Neuronal stem cell (in vitro differentiated cells): ENCODE measurements at regions not wholly inside any gene's neighbourhood (a gene's known extent, or its start where the extent isn't known, plus 50 kb on each side); places are given as distances from the start of the nearest gene placed in this dataset.

ENCODE experiments used
- DNase-seq: peaks from one replicate; pipeline ENCODE4 v3.0.0-alpha.2; 2013; ENCODE audit warnings: low spot score
- H2AFZ ChIP-seq: one replicate; pipeline ENCODE4 v1.6.1; 2013; ENCODE audit warnings: mild to moderate bottlenecking, low read length, inconsistent platforms
- H2AK5ac ChIP-seq: 2 replicates; pipeline ENCODE4 v1.6.1; 2013; ENCODE audit warnings: low read depth, mild to moderate bottlenecking, inconsistent platforms, low read length, moderate library complexity, mixed read lengths
- H2BK120ac ChIP-seq: 2 replicates; pipeline ENCODE4 v1.6.1; 2013; ENCODE audit warnings: low read depth, mild to moderate bottlenecking, inconsistent platforms, low read length, moderate library complexity, mixed read lengths
- H2BK12ac ChIP-seq: one replicate; pipeline ENCODE4 v1.6.1; 2013; ENCODE audit warnings: low read length, inconsistent platforms
- H2BK15ac ChIP-seq: 2 replicates; pipeline ENCODE4 v1.6.1; 2013; ENCODE audit warnings: mild to moderate bottlenecking, low read length, inconsistent platforms, mixed read lengths
- H2BK5ac ChIP-seq: one replicate; pipeline ENCODE4 v1.6.1; 2013; ENCODE audit warnings: inconsistent platforms, mild to moderate bottlenecking, low read length, moderate library complexity
- H3K14ac ChIP-seq: one replicate; pipeline ENCODE4 v1.6.1; 2013; ENCODE audit warnings: low read length, inconsistent platforms
- H3K18ac ChIP-seq: 2 replicates; pipeline ENCODE4 v1.6.1; 2013; ENCODE audit warnings: low read length, inconsistent platforms
- H3K23ac ChIP-seq: 2 replicates; pipeline ENCODE4 v1.6.1; 2013; ENCODE audit warnings: low read depth, mild to moderate bottlenecking, mixed read lengths, low read length, inconsistent platforms; ENCODE audit not compliant: poor library complexity
- H3K27ac ChIP-seq: replicated peaks from 3 replicates; pipeline ENCODE4 v1.5.1; 2013; ENCODE audit warnings: low read length, inconsistent platforms
- H3K27me3 ChIP-seq, 3 experiments: 2 replicates each; pipeline ENCODE4 v1.6.1; 2013; ENCODE audit warnings: low read length in 3 of 3, mild to moderate bottlenecking in 2 of 3, inconsistent platforms in 1 of 3, low read depth in 1 of 3, mixed read lengths in 1 of 3, moderate library complexity in 1 of 3; ENCODE audit not compliant: control insufficient read depth in 3 of 3, insufficient read depth in 3 of 3
- H3K36me3 ChIP-seq, 2 donors: replicated peaks in 1 of 2; 2 replicates each; pipeline ENCODE4 v1.6.1; 2013; ENCODE audit warnings: low read length in 2 of 2; ENCODE audit not compliant: control insufficient read depth in 2 of 2, insufficient read depth in 2 of 2
- H3K4ac ChIP-seq: 2 replicates; pipeline ENCODE4 v1.6.1; 2013; ENCODE audit warnings: inconsistent platforms, mild to moderate bottlenecking, low read length, moderate library complexity
- H3K4me1 ChIP-seq, 2 donors: 1 replicate in 1 of 2; 2 replicates in 1 of 2; pipeline ENCODE4 v1.6.1; 2013; ENCODE audit warnings: low read length in 2 of 2, low read depth in 1 of 2; ENCODE audit not compliant: control insufficient read depth in 2 of 2, insufficient read depth in 1 of 2
- H3K4me2 ChIP-seq: one replicate; pipeline ENCODE4 v1.6.1; 2013; ENCODE audit warnings: mild to moderate bottlenecking, low read length, inconsistent platforms; ENCODE audit not compliant: insufficient read depth, poor library complexity, severe bottlenecking
- H3K4me3 ChIP-seq, 2 donors: 2 replicates each; pipeline ENCODE4 v1.5.1; 2013; ENCODE audit warnings: low read length in 2 of 2, mild to moderate bottlenecking in 2 of 2, inconsistent platforms in 1 of 2, moderate library complexity in 1 of 2
- H3K79me1 ChIP-seq: one replicate; pipeline ENCODE4 v1.6.1; 2013; ENCODE audit warnings: low read depth, mild to moderate bottlenecking, inconsistent platforms, low read length, moderate library complexity
- H3K9ac ChIP-seq: one replicate; pipeline ENCODE4 v1.6.1; 2013; ENCODE audit warnings: mild to moderate bottlenecking, low read depth, low read length, inconsistent platforms; ENCODE audit not compliant: poor library complexity
- H3K9me3 ChIP-seq, 2 donors: replicated peaks in 1 of 2; 2 replicates each; pipeline versions ENCODE3 to v1.6.1; 2013; ENCODE audit warnings: low read length in 2 of 2, mild to moderate bottlenecking in 2 of 2, inconsistent platforms in 1 of 2, low read depth in 1 of 2, mixed read lengths in 1 of 2, moderate library complexity in 1 of 2; ENCODE audit not compliant: control insufficient read depth in 2 of 2, insufficient read depth in 1 of 2
- H4K8ac ChIP-seq: one replicate; pipeline ENCODE4 v1.6.1; 2013; ENCODE audit warnings: low read depth, mild to moderate bottlenecking, inconsistent platforms, low read length, moderate library complexity
- H4K91ac ChIP-seq: one replicate; pipeline ENCODE4 v1.6.1; 2013; ENCODE audit warnings: low read length, low read depth, mild to moderate bottlenecking, inconsistent platforms; ENCODE audit not compliant: poor library complexity
- WGBS, 2 donors: extraction: QIAGEN DNeasy Blood & Tissue Kit; methylation state at CpG; one replicate each; pipeline ENCODE4 v1.1.7; 2013; ENCODE audit warnings: missing lambda C conversion rate in 2 of 2, mixed read lengths in 1 of 2; ENCODE audit not compliant: insufficient read length in 2 of 2, insufficient replicate concordance in 1 of 2; ENCODE audit errors: extremely low coverage in 2 of 2; 5-methylcytosine and 5-hydroxymethylcytosine counted together

GRCh38 chr14:87094913-87095312 is 898.1 kb downstream of the GALC start:
- Histone ChIP-seq H4K91ac (no peak overlapping the region), H2BK15ac (no peak overlapping the region), H4K8ac (no peak overlapping the region), H3K27ac (no peak overlapping the region), H3K27me3 (no peaks in the 10 kb centered on the region), H3K9ac (no peak overlapping the region), H3K23ac (no peak overlapping the region), H3K4me1 (no peaks in the 10 kb centered on the region), H3K4ac (no peak overlapping the region), H2BK5ac (no peak overlapping the region), H2AK5ac (no peak overlapping the region), H2BK120ac (no peak overlapping the region), H2BK12ac (no peak overlapping the region), H3K36me3 (no peaks in the 10 kb centered on the region), H3K4me3 (no peak overlapping the region), H3K18ac (no peak overlapping the region), H3K14ac (no peak overlapping the region), H3K4me2 (no peak overlapping the region), H3K9me3 (no peaks in the 10 kb centered on the region), H3K79me1 (no peaks in the 10 kb centered on the region), H2AFZ (no peak overlapping the region)
- no peak for DNase-seq
- no CpG with 5 or more reads among the region's 2 CpGs for WGBS, 2 donors

DNA sequence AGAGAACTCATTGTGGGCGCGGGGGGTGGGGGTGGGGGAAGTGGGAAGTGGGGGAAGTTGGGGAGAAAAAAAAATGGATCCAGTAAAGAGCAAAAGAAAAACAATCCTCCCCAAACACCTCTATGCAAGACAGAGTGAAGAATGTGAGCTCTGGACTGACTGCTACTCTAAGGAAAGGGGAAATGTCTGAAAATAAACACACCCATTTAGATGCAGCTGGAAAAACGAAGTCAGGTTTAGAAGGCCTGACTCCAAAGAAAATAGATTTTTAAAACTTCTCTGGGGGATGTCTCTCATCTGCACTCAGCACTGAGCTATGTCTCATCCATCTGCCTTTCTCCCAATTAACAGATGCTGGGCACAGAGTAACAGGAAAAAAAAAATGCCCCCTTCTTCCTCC is 904.4 kb downstream of the GALC start:
- no peak overlapping the region for H3K23ac ChIP-seq
- H4K91ac ChIP-seq = no peak overlapping the region
- H3K79me1 ChIP-seq = no peaks in the 10 kb centered on the region
- no peak overlapping the region for H2AFZ ChIP-seq
- H2BK5ac ChIP-seq = no peak overlapping the region
- no peak overlapping the region for H3K27ac ChIP-seq
- no peak overlapping the region for H3K9ac ChIP-seq
- H2BK15ac ChIP-seq = no peak overlapping the region
- H3K9me3 ChIP-seq = no peaks in the 10 kb centered on the region
- H3K4ac ChIP-seq = no peak overlapping the region
- H3K36me3 ChIP-seq = no peaks in the 10 kb centered on the region
- no peak overlapping the region for H3K18ac ChIP-seq
- WGBS, 2 donors = no CpG with 5 or more reads among the region's 3 CpGs
- no peak overlapping the region for H3K4me2 ChIP-seq
- H3K4me3 ChIP-seq = no peak overlapping the region
- no peak overlapping the region for H3K14ac ChIP-seq
- H4K8ac ChIP-seq = no peak overlapping the region
- H3K27me3 ChIP-seq = no peaks in the 10 kb centered on the region
- H2BK12ac ChIP-seq = no peak overlapping the region
- no peak for DNase-seq
- no peak overlapping the region for H2AK5ac ChIP-seq
- H2BK120ac ChIP-seq = no peak overlapping the region
- H3K4me1 ChIP-seq = no peaks in the 10 kb centered on the region

- no peak overlapping the region for H3K9ac ChIP-seq
- H3K4me3 ChIP-seq = no peak overlapping the region
- H2BK12ac ChIP-seq = no peak overlapping the region
- no peak overlapping the region for H3K4me2 ChIP-seq
- H3K9me3 ChIP-seq = no peaks in the 10 kb centered on the region
- H4K91ac ChIP-seq = no peak overlapping the region
- H3K27ac ChIP-seq = no peak overlapping the region
- no peak overlapping the region for H3K4ac ChIP-seq
- no peak overlapping the region for H3K14ac ChIP-seq
- no peaks in the 10 kb centered on the region for H3K27me3 ChIP-seq
- no peak overlapping the region for H3K18ac ChIP-seq
- H4K8ac ChIP-seq = no peak overlapping the region
- no peak overlapping the region for H3K23ac ChIP-seq
- WGBS, 2 donors = no CpG with 5 or more reads among the region's 1 CpG
- H2BK5ac ChIP-seq = no peak overlapping the region
- no peaks in the 10 kb centered on the region for H3K36me3 ChIP-seq
- H2BK15ac ChIP-seq = no peak overlapping the region
- H2AFZ ChIP-seq = no peak overlapping the region
- no peak for DNase-seq
- H3K79me1 ChIP-seq = no peaks in the 10 kb centered on the region
- no peak overlapping the region for H2BK120ac ChIP-seq
- H2AK5ac ChIP-seq = no peak overlapping the region
- no peaks in the 10 kb centered on the region for H3K4me1 ChIP-seq
These were observed 905.1 kb downstream of the GALC start for GRCh38 chr14:87087881-87088280.

DNA sequence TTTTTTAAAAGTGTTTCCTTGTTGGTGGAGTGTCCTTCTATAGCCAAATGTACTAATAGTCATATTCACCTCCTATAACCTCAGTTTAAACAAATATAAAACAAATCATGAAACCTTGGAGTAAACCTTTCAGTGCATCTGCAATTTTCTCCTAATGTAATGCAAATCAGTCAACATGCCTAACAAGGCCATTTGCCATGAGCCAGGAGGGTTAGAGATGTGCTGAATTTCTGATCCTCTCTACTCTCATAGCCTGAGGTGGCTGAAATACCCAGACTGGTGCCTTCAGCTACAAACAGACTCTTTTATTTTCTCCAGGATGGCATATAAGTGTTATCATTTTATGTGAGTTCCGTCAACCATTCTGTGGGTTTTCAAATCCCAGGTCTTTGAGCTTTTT is 908.1 kb downstream of the GALC start:
- Histone ChIP-seq H4K8ac (no peak overlapping the region), H2BK5ac (no peak overlapping the region), H3K18ac (no peak overlapping the region), H3K14ac (no peak overlapping the region), H2AK5ac (no peak overlapping the region), H3K9me3 (no peaks in the 10 kb centered on the region), H3K4me2 (no peak overlapping the region), H2BK15ac (no peak overlapping the region), H3K27me3 (no peaks in the 10 kb centered on the region), H3K9ac (no peak overlapping the region), H3K4me3 (no peak overlapping the region), H2BK12ac (no peak overlapping the region), H3K36me3 (no peaks in the 10 kb centered on the region), H2AFZ (no peak overlapping the region), H3K27ac (no peak overlapping the region), H3K79me1 (no peaks in the 10 kb centered on the region), H3K4ac (no peak overlapping the region), H4K91ac (no peak overlapping the region), H3K4me1 (no peaks in the 10 kb centered on the region), H2BK120ac (no peak overlapping the region), H3K23ac (no peak overlapping the region)
- DNase-seq = no peak
- no CpG with 5 or more reads among the region's 1 CpG for WGBS, 2 donors
